Uterus (tissue), 2 donors: ENCODE measurements at regions not wholly inside any gene's neighbourhood (a gene's known extent, or its start where the extent isn't known, plus 50 kb on each side); places are given as distances from the start of the nearest gene placed in this dataset.

ENCODE experiments used
- POLR2A ChIP-seq, 2 donors: fragments of 450-650 bp; IDR thresholded peaks; one replicate each; pipeline ENCODE4 v1.6.1; 2016; ENCODE audit warnings: antibody characterized with exemption in 2 of 2, mild to moderate bottlenecking in 1 of 2, moderate library complexity in 1 of 2
- TF ChIP-seq, protein P1 (sequence below), 4 experiments: fragments of 200-600 bp in 2 of 4; fragments of 450-650 bp in 2 of 4; sonication (generic) in 2 of 4; IDR thresholded peaks; one replicate each; pipeline ENCODE4 v1.5.1; 2016 to 2019; ENCODE audit warnings: antibody characterized with exemption in 4 of 4, mild to moderate bottlenecking in 2 of 4, moderate library complexity in 1 of 4

DNA sequence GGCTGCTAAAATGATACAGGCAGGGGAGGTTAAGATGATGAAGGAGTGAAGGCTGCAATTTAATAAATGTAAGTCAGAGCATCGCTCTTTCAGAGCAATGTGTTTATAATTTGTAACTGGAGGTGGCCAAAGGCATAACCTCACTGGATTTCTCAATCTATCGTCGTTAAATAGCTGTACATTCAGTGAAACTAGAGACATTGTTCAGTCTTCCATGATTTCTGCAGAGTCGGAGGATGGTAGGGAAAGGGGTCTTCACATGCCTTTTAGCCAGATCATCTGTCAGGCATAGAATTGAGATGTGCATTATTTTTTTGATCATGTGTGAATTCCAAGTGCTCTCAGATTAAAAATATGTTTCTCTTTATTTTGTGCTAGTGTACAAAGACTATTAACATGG is 315.4 kb downstream of the OXSM start:
- TF ChIP-seq POLR2A (IDR thresholded peaks at IDR 0.05): no peak
- TF ChIP-seq, protein P1, sequence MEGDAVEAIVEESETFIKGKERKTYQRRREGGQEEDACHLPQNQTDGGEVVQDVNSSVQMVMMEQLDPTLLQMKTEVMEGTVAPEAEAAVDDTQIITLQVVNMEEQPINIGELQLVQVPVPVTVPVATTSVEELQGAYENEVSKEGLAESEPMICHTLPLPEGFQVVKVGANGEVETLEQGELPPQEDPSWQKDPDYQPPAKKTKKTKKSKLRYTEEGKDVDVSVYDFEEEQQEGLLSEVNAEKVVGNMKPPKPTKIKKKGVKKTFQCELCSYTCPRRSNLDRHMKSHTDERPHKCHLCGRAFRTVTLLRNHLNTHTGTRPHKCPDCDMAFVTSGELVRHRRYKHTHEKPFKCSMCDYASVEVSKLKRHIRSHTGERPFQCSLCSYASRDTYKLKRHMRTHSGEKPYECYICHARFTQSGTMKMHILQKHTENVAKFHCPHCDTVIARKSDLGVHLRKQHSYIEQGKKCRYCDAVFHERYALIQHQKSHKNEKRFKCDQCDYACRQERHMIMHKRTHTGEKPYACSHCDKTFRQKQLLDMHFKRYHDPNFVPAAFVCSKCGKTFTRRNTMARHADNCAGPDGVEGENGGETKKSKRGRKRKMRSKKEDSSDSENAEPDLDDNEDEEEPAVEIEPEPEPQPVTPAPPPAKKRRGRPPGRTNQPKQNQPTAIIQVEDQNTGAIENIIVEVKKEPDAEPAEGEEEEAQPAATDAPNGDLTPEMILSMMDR (IDR thresholded peaks at IDR 0.05): no peak
